ENCODE measurements at regions not wholly inside any gene's neighbourhood (a gene's known extent, or its start where the extent isn't known, plus 50 kb on each side); places are given as distances from the start of the nearest gene placed in this dataset.
A peak's percentile ranks its signal among the peaks of the same experiment; 100 is the strongest.

DNA sequence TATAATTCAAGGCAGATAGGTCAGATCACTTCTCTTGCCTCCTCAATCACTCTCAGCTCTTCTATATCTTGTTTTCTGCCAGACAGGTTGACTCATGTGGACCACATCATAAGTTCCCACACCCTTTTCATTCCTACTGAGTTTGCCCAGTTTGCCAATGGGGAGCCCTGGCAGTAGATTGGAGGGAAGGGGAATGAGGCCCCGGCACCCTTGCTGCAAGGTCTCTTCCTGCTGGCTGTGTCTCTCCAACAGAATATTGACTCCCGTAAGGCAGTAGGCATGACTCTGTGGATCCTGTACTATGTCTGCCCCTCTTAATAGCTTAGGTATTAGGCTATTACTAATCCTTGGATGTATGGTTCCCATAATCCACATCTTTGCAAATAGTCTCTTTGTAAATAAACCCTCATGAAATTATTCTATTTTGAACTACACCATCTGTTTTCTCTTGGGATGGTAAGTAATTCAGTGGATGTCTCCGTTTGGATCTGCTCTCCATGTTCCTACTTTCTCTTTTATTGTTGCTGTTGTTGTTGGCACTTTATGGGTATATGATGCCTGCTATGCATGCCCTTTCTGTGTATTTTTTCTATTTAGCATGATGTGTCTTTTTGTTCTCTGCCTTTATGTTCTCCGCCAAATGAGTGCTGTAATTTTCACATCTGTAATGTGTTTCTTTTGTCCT lies 65.5 kb upstream of the DCBLD2 start:
- H3K36me3 ChIP-seq (ENCODE audit: low read depth) = no peaks in the 10 kb centered on the region
- H3K27ac ChIP-seq (ENCODE audit: poor library complexity, severe bottlenecking) = peak overlapping the region; percentile 99
- ATAC-seq (ENCODE audit: low read depth) = peak; percentile 12; the same call in 1 of the 3 replicates
- DNase-seq (ENCODE audit: low spot score) = no peak
- TF ChIP-seq, protein P1, sequence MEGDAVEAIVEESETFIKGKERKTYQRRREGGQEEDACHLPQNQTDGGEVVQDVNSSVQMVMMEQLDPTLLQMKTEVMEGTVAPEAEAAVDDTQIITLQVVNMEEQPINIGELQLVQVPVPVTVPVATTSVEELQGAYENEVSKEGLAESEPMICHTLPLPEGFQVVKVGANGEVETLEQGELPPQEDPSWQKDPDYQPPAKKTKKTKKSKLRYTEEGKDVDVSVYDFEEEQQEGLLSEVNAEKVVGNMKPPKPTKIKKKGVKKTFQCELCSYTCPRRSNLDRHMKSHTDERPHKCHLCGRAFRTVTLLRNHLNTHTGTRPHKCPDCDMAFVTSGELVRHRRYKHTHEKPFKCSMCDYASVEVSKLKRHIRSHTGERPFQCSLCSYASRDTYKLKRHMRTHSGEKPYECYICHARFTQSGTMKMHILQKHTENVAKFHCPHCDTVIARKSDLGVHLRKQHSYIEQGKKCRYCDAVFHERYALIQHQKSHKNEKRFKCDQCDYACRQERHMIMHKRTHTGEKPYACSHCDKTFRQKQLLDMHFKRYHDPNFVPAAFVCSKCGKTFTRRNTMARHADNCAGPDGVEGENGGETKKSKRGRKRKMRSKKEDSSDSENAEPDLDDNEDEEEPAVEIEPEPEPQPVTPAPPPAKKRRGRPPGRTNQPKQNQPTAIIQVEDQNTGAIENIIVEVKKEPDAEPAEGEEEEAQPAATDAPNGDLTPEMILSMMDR (IDR thresholded peaks at IDR 0.05; ENCODE audit: poor library complexity, severe bottlenecking) = no peak
- no peak overlapping the region for H3K4me3 ChIP-seq (ENCODE audit: severe bottlenecking)
- no peaks in the 10 kb centered on the region for H3K27me3 ChIP-seq (ENCODE audit: insufficient read depth, poor library complexity, severe bottlenecking)
- peaks cover 85% of the 10 kb centered on the region for H3K4me1 ChIP-seq (ENCODE audit: insufficient read depth, poor library complexity, severe bottlenecking)
- no peaks in the 10 kb centered on the region for H3K9me3 ChIP-seq (ENCODE audit: severe bottlenecking)

DNA sequence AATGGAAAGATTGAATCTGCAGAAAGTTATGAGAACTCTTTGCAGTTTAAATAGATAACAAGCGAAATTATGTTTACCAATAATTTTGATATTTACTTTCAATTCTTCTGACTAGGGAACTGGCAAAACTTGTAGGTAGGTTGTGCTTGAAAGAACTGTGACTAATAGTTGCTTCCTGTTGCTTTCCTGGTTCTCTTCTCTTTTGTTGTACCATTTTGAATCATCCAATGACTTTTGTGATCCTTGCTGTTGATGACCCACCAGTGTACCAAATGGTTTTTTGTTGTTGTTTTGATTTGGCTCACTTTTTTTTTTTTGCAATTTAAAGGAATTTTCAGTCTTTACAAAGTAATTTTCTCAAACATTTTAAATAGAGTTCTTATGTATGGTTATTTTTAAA lies 64.9 kb upstream of the DCBLD2 start:
- Histone ChIP-seq H3K36me3 (ENCODE audit: low read depth) (no peaks in the 10 kb centered on the region), H3K4me1 (ENCODE audit: insufficient read depth, poor library complexity, severe bottlenecking) (peaks cover 85% of the 10 kb centered on the region), H3K4me3 (ENCODE audit: severe bottlenecking) (no peak overlapping the region), H3K27me3 (ENCODE audit: insufficient read depth, poor library complexity, severe bottlenecking) (no peaks in the 10 kb centered on the region), H3K9me3 (ENCODE audit: severe bottlenecking) (no peaks in the 10 kb centered on the region), H3K27ac (ENCODE audit: poor library complexity, severe bottlenecking) (peak overlapping the region; percentile 99)
- DNase-seq (ENCODE audit: low spot score) (no peak), ATAC-seq (ENCODE audit: low read depth) (no peak)
- TF ChIP-seq, protein P1 (IDR thresholded peaks at IDR 0.05; ENCODE audit: poor library complexity, severe bottlenecking) = no peak

- TF ChIP-seq, protein P1 (IDR thresholded peaks at IDR 0.05; ENCODE audit: poor library complexity, severe bottlenecking) = no peak
- peak overlapping the region; percentile 99 for H3K27ac ChIP-seq (ENCODE audit: poor library complexity, severe bottlenecking)
- ATAC-seq (ENCODE audit: low read depth) = no peak
- H3K36me3 ChIP-seq (ENCODE audit: low read depth) = no peaks in the 10 kb centered on the region
- peaks cover 90% of the 10 kb centered on the region for H3K4me1 ChIP-seq (ENCODE audit: insufficient read depth, poor library complexity, severe bottlenecking)
- H3K4me3 ChIP-seq (ENCODE audit: severe bottlenecking) = no peak overlapping the region
- no peak for DNase-seq (ENCODE audit: low spot score)
- no peaks in the 10 kb centered on the region for H3K27me3 ChIP-seq (ENCODE audit: insufficient read depth, poor library complexity, severe bottlenecking)
- H3K9me3 ChIP-seq (ENCODE audit: severe bottlenecking) = no peaks in the 10 kb centered on the region
Observed at GRCh38 chr3:98964784-98965183, 63.3 kb upstream of the DCBLD2 start.

- H3K4me1 ChIP-seq (ENCODE audit: insufficient read depth, poor library complexity, severe bottlenecking) = peaks cover 83% of the 10 kb centered on the region
- H3K27me3 ChIP-seq (ENCODE audit: insufficient read depth, poor library complexity, severe bottlenecking) = no peaks in the 10 kb centered on the region
- ATAC-seq (ENCODE audit: low read depth) (no peak), DNase-seq (ENCODE audit: low spot score) (no peak)
- H3K4me3 ChIP-seq (ENCODE audit: severe bottlenecking) = no peak overlapping the region
- no peaks in the 10 kb centered on the region for H3K36me3 ChIP-seq (ENCODE audit: low read depth)
- no peaks in the 10 kb centered on the region for H3K9me3 ChIP-seq (ENCODE audit: severe bottlenecking)
- TF ChIP-seq, protein P1 (IDR thresholded peaks at IDR 0.05; ENCODE audit: poor library complexity, severe bottlenecking) = no peak
- H3K27ac ChIP-seq (ENCODE audit: poor library complexity, severe bottlenecking) = peak overlapping the region; percentile 99
Observed at GRCh38 chr3:98963546-98963945, 62.1 kb upstream of the DCBLD2 start.

- no peak for DNase-seq (ENCODE audit: low spot score)
- peak; percentile 56 for ATAC-seq (ENCODE audit: low read depth)
- H3K27ac ChIP-seq (ENCODE audit: poor library complexity, severe bottlenecking) = peak overlapping the region; percentile 99
- H3K36me3 ChIP-seq (ENCODE audit: low read depth) = no peaks in the 10 kb centered on the region
- no peak overlapping the region for H3K4me3 ChIP-seq (ENCODE audit: severe bottlenecking)
- H3K4me1 ChIP-seq (ENCODE audit: insufficient read depth, poor library complexity, severe bottlenecking) = peaks cover 77% of the 10 kb centered on the region
- no peaks in the 10 kb centered on the region for H3K9me3 ChIP-seq (ENCODE audit: severe bottlenecking)
- TF ChIP-seq, protein P1 (IDR thresholded peaks at IDR 0.05; ENCODE audit: poor library complexity, severe bottlenecking) = no peak
- H3K27me3 ChIP-seq (ENCODE audit: insufficient read depth, poor library complexity, severe bottlenecking) = no peaks in the 10 kb centered on the region
Observed at GRCh38 chr3:98962951-98963350, 61.5 kb upstream of the DCBLD2 start.

Data from RWPE2 (cell line).